OCI-LY1 (cell line): ENCODE measurements at regions not wholly inside any gene's neighbourhood (a gene's known extent, or its start where the extent isn't known, plus 50 kb on each side); places are given as distances from the start of the nearest gene placed in this dataset.

ENCODE experiments used
- H2AFZ ChIP-seq: fragments of 200-600 bp; sonication (generic), shearing (Covaris generic); 2 replicates; pipeline ENCODE4 v1.6.0; 2014; ENCODE audit warnings: antibody characterized with exemption, mild to moderate bottlenecking, low read length
- H3F3A ChIP-seq: fragments of 200-600 bp; sonication (generic), shearing (Covaris generic); 2 replicates; pipeline ENCODE4 v1.6.0; 2014; ENCODE audit warnings: mild to moderate bottlenecking, antibody characterized with exemption, low read length, moderate library complexity; ENCODE audit not compliant: insufficient read depth
- H3K27ac ChIP-seq: fragments of 200-600 bp; sonication (generic); 2 replicates; pipeline ENCODE4 v1.5.1; 2014; ENCODE audit warnings: low read length, mixed run types, mild to moderate bottlenecking, low read depth; ENCODE audit not compliant: poor library complexity, severe bottlenecking
- H3K27me3 ChIP-seq: fragments of 200-600 bp; sonication (generic); 2 replicates; pipeline ENCODE4 v1.6.0; 2014; ENCODE audit warnings: antibody characterized with exemption, mild to moderate bottlenecking, low read length, moderate library complexity; ENCODE audit not compliant: insufficient read depth
- H3K36me3 ChIP-seq: fragments of 200-600 bp; sonication (generic); 2 replicates; pipeline ENCODE4 v1.6.1; 2014; ENCODE audit warnings: mild to moderate bottlenecking, antibody characterized with exemption, low read length, moderate library complexity, mixed read lengths; ENCODE audit not compliant: insufficient read depth
- H3K4me1 ChIP-seq: fragments of 200-600 bp; sonication (generic); 2 replicates; pipeline ENCODE4 v1.5.1; 2014; ENCODE audit warnings: mild to moderate bottlenecking, low read length, moderate library complexity; ENCODE audit not compliant: insufficient read depth, severe bottlenecking
- H3K4me2 ChIP-seq: fragments of 200-600 bp; sonication (generic), shearing (Covaris generic); 2 replicates; pipeline ENCODE4 v1.6.1; 2014; ENCODE audit warnings: low read length
- H3K4me3 ChIP-seq: fragments of 200-600 bp; sonication (generic); 2 replicates; pipeline ENCODE4 v1.5.1; 2014; ENCODE audit warnings: low read length, low read depth, mild to moderate bottlenecking, mixed read lengths; ENCODE audit not compliant: poor library complexity, severe bottlenecking
- H3K79me2 ChIP-seq: fragments of 200-600 bp; shearing (Covaris generic); 2 replicates; pipeline ENCODE4 v1.6.1; 2016; ENCODE audit warnings: mixed run types, low read length, mixed read lengths; ENCODE audit not compliant: insufficient read depth
- H3K9ac ChIP-seq: fragments of 200-600 bp; sonication (generic), shearing (Covaris generic); 2 replicates; pipeline ENCODE4 v1.6.1; 2014; ENCODE audit warnings: mild to moderate bottlenecking, low read length, mixed read lengths
- H3K9me2 ChIP-seq: fragments of 200-600 bp; sonication (generic), shearing (Covaris generic); 2 replicates; pipeline ENCODE4 v1.6.1; 2014; ENCODE audit warnings: low read depth, mild to moderate bottlenecking, low read length, mixed read lengths
- H3K9me3 ChIP-seq: fragments of 200-600 bp; shearing (Covaris generic); 2 replicates; pipeline ENCODE4 v1.6.1; 2014; ENCODE audit warnings: low read length, mixed read lengths
- H4K20me1 ChIP-seq: fragments of 200-600 bp; sonication (generic), shearing (Covaris generic); 2 replicates; pipeline ENCODE4 v1.6.0; 2016; ENCODE audit warnings: mild to moderate bottlenecking, low read length; ENCODE audit not compliant: insufficient read depth
- CTCF ChIP-seq: fragments of 200-600 bp; sonication (generic), shearing (Covaris generic); IDR thresholded peaks from 2 replicates; pipeline ENCODE4 v1.5.1; 2017; ENCODE audit warnings: mild to moderate bottlenecking, antibody characterized with exemption, low read length, moderate library complexity, mixed read lengths
- EZH2 ChIP-seq: fragments of 200-600 bp; sonication (generic), shearing (Covaris generic); IDR thresholded peaks from 2 replicates; pipeline ENCODE4 v1.8.0; 2017; ENCODE audit warnings: borderline replicate concordance, mixed run types, mild to moderate bottlenecking, antibody characterized with exemption, low read length, moderate library complexity, mixed read lengths

GRCh38 chr3:148184798-148185197 lies 512.9 kb upstream of the AGTR1 start:
- TF ChIP-seq CTCF (no peak), EZH2 (no peak)
- H3K27me3 ChIP-seq: no peaks in the 10 kb centered on the region
- H2AFZ ChIP-seq: no peak overlapping the region
- no peak overlapping the region for H3K4me2 ChIP-seq
- H3K4me1 ChIP-seq: no peaks in the 10 kb centered on the region
- no peaks in the 10 kb centered on the region for H3F3A ChIP-seq
- no peak overlapping the region for H3K9ac ChIP-seq
- H3K9me2 ChIP-seq: no peaks in the 10 kb centered on the region
- H3K79me2 ChIP-seq: no peaks in the 10 kb centered on the region
- H3K27ac ChIP-seq: no peak overlapping the region
- H3K36me3 ChIP-seq: no peaks in the 10 kb centered on the region
- H3K9me3 ChIP-seq: no peaks in the 10 kb centered on the region
- H3K4me3 ChIP-seq: no peak overlapping the region
- no peaks in the 10 kb centered on the region for H4K20me1 ChIP-seq

GRCh38 chr3:148186881-148187280 lies 510.8 kb upstream of the AGTR1 start:
- Histone ChIP-seq H3K79me2 (no peaks in the 10 kb centered on the region), H3K4me1 (no peaks in the 10 kb centered on the region), H3K4me2 (no peak overlapping the region), H3K9me2 (no peaks in the 10 kb centered on the region), H3K27ac (no peak overlapping the region), H3K9me3 (no peaks in the 10 kb centered on the region), H3K27me3 (no peaks in the 10 kb centered on the region), H3K36me3 (no peaks in the 10 kb centered on the region), H3K9ac (no peak overlapping the region), H4K20me1 (no peaks in the 10 kb centered on the region), H3K4me3 (no peak overlapping the region), H2AFZ (no peak overlapping the region), H3F3A (no peaks in the 10 kb centered on the region)
- TF ChIP-seq CTCF: no peak

DNA sequence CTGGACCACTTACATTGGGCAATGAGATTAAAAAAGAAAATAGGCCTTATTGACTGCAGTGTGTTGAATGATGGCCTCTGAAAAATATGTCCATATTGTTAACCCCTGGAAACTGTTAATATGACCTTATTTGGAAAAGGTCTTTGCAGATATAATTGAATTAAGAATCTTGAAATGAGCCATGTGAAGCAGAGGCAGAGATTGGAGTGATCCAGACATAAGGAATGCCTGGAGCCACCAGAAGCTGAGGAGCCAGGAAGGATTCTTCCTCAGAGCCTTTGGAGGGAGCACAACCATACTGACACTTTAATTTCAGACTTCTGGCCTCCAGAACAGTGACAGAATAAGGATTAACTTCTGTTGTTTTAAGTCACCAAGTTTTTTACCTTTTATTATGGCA lies 510.4 kb upstream of the AGTR1 start:
- H3F3A ChIP-seq: no peaks in the 10 kb centered on the region
- no peaks in the 10 kb centered on the region for H3K9me3 ChIP-seq
- no peaks in the 10 kb centered on the region for H3K27me3 ChIP-seq
- no peak overlapping the region for H3K9ac ChIP-seq
- H3K9me2 ChIP-seq: no peaks in the 10 kb centered on the region
- H2AFZ ChIP-seq: no peak overlapping the region
- H3K36me3 ChIP-seq: no peaks in the 10 kb centered on the region
- no peak overlapping the region for H3K4me3 ChIP-seq
- no peaks in the 10 kb centered on the region for H3K79me2 ChIP-seq
- TF ChIP-seq EZH2: no peak
- no peak overlapping the region for H3K4me2 ChIP-seq
- no peaks in the 10 kb centered on the region for H4K20me1 ChIP-seq
- no peaks in the 10 kb centered on the region for H3K4me1 ChIP-seq
- H3K27ac ChIP-seq: no peak overlapping the region

DNA sequence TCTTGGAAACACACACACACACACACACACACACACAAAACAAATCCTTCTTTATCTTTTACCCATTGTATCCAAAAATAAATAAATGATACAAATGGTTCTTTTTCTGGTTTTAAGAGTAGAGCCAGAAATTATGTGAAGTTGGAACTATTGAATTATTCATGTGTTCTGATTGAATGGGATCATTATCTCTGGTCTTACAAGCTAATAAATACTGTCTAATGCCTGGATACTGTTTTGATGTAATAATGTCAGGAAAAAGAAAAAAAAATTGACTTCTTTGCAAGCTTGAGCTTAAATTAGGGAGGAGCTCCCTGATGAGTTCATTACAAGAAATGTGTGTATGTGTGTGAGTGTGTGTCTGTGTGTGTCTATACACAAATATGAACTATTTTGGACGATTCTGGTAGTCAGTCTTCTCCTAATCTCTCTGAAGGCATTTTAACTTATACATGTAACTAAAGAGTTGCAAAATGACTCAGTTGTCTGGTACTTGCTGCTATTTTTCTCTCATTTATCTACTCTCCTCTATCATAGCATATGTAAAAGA lies 507.2 kb upstream of the AGTR1 start:
- no peaks in the 10 kb centered on the region for H3K79me2 ChIP-seq
- no peaks in the 10 kb centered on the region for H3K4me1 ChIP-seq
- no peaks in the 10 kb centered on the region for H3K36me3 ChIP-seq
- TF ChIP-seq CTCF (no peak), EZH2 (no peak)
- H3K27me3 ChIP-seq: no peaks in the 10 kb centered on the region
- H3F3A ChIP-seq: no peaks in the 10 kb centered on the region
- H2AFZ ChIP-seq: no peak overlapping the region
- no peak overlapping the region for H3K9ac ChIP-seq
- H3K9me3 ChIP-seq: no peaks in the 10 kb centered on the region
- H3K9me2 ChIP-seq: no peaks in the 10 kb centered on the region
- no peak overlapping the region for H3K4me2 ChIP-seq
- H4K20me1 ChIP-seq: no peaks in the 10 kb centered on the region
- no peak overlapping the region for H3K27ac ChIP-seq
- H3K4me3 ChIP-seq: no peak overlapping the region
